Dedifferentiated amniotic fluid mesenchymal stem cell (primary cell): ENCODE measurements at regions not wholly inside any gene's neighbourhood (a gene's known extent, or its start where the extent isn't known, plus 50 kb on each side); places are given as distances from the start of the nearest gene placed in this dataset.

Source experiments
- DNase-seq: peaks from one replicate; pipeline ENCODE4 v3.0.0-alpha.2; 2016; ENCODE audit errors: extremely low spot score

DNA sequence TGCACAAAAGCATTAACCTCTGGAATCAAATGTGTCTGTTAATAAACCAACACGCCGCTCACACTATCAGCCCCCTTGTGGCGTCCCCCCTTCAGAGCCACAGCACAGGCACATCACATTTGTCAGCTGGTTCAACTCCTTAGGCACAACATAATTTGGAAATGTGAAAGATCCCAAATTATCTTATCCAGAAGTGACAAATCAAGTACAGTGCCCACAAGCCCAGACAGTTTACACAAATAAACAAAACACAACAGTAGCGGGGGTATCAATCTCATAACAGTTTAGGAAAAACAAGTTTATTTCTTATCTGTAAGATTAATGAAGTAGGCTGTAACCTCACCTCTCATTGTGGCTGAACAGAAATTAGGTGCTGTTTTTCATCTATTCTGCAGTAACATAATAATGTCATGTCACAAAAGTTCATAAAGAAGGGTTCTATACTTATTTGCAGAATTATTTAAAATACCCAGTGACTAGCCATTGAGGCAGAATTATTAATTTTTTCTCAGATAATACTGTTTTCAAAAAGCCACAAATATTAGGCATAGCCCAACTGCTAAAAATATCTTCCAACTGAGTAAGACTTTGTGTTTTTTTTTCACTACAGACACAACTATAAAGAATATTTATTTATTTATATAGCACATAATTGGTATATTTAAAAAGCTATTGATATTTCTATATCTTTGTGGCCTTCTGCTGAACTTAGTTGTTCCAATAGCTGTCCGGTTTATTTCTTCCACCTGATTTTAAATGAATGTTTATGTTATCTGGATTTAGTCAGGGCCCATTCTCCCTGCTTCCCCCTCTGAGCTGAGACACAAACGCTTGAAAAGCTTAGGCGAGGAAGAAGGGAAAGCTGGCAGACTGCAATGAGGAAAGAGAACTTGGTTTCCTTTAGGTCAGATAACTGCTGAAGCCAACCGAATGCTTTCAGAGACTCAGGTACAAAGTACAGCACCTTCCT, 214.7 kb downstream of the QDPR start:
- no peak for DNase-seq

DNA sequence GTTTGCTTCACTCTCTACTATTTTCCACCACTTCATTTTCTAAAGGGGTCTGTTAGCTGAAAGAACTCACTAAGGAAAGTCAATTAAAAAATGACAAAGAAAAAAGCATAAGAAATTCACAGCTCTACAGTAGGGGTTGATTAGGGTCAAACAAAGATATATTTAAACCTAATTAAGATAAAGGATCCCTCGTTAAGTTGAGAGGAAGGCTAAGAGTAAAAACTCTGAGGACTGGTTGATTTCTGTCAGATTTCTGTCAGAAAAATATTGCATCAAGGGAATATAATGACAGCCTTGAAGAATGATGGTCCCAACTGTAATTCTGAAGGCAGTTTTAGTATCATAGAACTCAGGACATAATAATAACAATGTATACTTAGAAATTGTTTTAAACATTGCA, 218.0 kb downstream of the QDPR start:
- no peak for DNase-seq

DNA sequence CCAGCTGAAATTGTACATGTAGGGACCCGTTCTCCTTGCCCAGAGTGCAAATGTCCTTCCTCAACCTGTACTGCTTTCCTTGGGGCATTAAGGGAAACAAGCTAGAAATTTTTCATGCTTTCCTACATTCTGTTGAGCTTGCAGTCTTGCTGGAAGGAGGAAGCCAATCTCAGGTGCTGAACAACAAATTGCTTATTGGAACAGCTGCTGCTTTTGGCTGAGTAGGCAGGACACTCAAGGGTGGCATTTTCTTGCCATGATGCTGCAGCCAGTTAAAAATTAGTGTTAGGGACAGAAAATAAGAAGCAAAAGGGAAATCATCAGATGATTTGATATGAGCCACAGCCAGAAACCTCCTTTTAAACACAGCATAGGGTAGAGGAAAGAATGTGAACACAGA, 223.7 kb downstream of the QDPR start:
- no peak for DNase-seq

DNA sequence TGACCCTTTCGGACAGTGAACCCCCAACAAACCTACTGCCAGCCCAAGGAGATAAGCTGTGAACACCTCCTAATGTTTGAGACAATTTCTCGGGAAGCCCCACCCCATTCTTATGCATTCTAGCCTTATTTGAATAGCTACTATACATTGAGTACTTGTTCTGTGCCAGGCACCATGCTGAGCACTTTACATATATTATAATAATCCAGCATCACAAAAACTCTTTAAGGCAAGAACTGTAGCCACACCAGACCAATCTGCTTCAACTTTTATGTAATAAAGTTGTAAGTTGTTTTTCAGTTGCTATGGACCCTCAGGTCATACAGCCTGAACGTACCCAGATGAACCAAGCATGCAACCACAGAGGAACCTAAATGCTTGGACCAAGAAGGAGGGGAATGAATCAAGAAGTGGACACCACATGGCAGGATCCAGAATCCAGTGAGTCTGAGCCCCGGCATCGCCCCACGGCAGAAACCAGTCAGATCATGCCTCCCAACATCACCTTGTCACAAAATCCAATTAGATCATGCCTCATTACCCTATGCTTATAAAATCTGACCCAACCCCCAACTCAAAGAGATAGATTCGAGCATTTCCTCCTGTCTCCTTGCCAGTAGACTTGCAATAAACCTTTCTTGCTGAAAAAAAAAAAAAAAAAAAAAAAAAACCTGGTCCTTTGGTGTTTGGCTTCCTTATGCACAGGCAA, 225.0 kb downstream of the QDPR start:
- no peak for DNase-seq

DNA sequence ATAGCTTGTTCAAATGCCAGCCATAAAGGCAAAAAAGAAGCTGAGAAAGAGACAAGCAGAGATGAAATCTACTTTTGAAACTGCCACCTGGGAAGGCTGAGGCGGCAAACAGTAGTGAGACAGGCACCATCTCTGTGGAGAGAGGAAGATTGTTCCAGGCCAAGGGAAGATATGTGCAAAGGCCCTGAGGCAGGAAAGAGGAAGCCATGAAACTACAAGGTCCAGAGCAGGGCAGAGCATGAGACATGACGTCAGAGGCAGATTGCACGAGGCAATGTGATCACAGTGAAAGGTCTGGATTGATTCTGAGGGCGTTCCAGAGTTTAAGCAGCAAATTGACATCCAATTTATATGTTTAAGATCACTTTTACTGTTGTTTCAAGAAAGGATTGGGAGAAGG, 226.1 kb downstream of the QDPR start:
- no peak for DNase-seq

DNA sequence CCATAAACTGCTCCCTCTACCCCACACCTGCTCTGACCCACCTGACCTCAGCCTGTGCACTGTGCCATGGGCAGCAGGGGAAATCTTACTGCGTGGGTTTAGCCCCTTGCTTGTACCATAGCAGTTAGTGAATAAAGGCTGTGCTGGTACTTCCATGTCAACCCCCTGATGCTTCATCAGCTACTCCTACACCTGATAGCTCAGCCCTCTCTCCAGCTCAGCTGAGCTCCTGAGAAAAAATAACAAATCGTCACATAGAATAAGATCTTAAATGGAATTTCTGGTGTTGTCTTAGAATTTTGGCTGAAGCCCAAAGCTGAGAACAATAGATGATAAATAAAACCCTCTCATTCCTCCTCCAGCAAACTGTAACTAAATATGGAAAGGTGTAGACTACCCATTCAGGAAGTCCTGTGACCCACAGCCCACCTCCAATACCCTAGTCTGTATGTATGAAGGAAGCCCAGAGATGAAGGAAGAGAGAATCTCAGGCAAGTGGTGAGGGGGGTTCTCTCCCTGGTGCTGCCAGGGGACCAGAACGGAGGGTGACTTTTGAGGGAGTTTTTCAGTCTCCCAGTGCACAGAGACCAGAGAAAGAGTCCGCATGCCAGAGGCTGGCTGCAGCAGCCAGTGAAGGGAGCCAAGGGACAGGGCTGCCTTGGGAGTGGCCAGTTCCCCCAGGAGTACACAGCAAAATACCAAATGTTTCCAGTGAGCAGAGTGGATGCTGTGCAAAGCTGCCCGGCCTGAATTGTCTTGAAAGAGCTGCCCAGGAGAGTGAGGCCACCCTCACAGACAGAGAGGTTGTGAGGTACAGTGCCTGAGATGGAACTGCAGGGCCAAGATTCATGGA, 227.3 kb downstream of the QDPR start:
- no peak for DNase-seq

DNA sequence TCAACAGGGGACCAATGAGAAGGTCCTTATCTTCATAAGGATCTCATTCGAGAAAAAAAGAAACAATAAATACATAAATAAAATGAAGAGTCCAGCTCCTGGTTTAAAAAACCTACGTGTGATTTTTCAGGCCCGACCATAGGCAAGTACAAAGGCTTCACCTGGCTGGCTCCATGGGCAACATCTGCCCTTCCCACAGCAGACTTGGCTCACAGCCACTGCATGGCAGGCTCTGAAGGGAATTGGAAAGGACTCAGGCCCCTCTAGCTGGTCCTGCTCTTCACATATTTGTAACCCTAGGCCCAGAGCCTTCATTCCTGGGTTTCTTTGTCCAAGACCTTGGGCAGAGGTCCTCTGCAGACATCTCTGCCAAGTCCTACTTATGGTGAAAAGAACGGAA, 228.1 kb downstream of the QDPR start:
- DNase-seq, result no peak

DNA sequence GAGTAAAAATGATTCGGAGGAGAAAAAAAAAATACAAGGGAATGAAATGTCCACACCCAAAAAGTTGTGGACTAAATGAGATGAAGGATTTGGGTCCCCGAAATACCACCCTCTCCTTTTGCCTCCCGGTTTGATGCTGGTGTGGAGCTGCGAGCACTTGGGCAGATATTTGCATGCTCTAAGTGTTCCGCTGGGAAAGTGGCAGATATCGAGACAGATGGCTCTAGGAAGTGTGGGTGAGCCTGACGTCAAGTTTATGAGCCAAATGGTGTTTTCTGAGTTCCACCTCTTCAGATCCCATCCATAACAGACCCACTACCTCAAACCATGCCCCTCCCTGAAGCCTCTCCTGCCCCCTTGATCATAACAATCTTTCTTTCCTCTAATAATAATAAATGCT, 228.6 kb downstream of the QDPR start:
- DNase-seq, result no peak

DNA sequence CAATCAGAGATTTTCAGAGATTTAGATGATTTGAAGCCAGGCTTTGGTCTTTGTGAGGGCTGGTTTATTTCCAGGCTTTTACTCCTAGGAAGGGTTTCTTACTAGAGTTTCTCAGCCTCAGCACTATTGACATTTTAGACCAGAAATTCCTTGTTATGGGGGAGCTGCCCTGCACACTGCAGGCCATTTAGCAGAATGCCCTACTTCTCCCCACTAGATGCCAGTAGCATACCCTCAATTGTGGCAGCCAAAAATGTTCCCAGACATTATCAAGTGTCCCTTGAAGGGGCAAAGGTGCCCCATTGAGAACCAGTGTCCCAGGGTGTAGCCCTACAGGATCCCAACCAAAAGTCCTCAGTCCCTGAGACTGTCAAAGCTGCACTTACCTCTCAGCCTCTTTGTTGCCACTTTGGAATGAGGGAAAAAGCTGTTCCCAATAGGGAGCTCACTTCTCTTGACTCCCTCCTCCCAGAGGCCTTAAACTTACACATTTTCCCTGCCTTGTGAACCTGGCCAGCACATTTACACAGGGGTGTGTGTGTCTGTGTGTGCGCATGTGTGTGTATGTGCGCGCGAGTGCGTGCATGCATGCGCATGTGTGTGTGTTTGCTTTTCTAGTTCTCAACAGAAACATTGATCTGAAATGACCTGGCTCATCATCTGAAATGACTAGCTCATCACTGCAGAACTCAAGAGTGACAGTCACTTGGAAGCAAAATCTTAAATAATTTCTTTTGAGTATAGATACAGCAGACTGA, 231.4 kb downstream of the QDPR start:
- no peak for DNase-seq

DNA sequence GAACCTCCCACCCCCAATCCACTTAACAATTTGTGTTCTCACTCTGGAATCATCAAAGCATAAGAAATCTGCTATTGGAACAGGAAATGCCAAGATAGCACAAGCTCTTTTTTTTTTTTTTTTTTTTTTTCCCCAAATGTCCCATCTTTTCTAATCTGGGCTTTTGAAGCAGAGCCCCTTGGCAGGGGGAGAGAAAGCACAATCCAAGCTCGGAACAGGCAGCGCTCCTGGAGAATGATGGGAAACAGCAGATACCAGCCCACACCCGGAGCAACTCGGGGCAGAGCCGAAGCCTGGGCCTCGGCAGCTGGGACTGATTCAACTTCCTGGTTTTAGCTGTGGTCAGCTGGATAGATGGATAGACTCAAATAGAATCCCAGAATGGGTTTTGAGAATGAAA, 235.1 kb downstream of the QDPR start:
- DNase-seq, result no peak

DNA sequence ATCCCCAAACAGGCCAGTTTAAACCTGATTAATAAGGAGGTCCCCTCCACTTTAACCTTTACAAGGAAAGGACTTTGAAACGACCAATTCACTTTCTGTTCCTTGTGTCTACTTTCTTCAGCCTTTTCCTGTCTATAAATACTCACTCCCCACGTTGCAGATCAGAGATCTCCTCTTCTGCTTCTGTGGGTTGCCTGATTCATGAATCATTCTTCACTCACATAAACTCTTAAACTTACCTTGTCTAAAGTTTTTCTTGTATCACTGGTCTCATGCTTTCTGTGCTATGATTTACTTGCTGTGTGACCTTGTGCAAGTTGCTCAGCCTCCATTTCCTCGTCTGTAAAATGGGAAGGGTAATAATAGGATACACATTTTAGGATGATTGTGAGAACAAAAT, 236.1 kb downstream of the QDPR start:
- DNase-seq, result no peak

DNA sequence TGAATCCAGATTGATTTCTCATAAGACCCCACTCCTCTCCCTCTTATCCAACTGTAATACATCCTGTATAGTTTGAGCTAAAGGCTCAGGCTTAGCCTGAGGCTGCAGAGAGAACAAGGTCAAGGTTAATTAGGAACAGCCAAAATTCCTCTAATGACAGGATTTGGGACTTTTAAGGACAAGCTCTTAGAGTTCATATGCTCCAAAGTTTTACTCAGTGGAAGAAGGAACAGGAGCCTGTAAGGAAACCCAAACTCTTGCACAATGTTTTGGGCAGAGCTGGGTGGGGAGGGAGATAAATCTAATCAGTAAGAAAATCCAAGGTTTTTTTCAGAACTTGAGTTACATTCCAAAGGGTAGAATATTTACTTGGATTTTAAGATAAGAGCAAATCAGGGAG, 238.8 kb downstream of the QDPR start:
- peak; percentile 42 for DNase-seq

DNA sequence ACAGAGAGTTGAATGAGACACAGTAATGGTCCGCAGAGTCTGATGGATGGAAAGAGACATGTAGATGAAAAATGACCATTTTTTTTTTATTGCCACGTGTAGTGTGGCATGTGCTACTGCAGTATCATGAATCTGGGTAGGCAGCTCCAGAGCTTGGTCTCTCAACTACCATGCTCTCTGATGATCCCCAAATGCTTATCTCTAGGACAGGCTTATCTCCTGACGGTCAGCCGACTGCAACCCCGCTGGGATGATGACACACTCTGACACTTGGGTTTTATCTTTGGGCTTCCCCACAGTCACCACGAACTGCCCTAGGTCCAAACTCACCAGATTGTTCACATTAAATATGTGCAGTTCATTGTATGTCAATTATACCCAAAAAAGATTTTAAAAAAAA, 239.7 kb downstream of the QDPR start:
- DNase-seq, result no peak

DNA sequence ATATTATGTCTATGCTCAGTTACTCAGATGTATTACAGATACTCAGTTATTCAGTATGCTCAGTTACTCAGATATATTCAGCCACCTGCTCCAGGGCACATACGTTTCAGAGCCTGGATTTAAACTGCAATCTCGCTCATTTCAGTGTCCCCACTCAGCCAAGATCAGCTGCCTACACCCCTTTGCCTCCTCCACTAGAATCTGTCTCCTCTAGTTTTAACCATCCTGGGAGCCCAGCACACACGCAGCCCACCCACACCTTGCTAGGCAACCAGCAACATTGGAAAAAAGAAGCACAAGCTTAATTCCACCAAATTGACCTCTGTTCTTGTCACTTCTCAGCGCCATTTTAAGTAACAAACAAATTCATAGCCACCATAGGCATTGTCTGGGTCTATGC, 246.2 kb downstream of the QDPR start:
- no peak for DNase-seq

DNA sequence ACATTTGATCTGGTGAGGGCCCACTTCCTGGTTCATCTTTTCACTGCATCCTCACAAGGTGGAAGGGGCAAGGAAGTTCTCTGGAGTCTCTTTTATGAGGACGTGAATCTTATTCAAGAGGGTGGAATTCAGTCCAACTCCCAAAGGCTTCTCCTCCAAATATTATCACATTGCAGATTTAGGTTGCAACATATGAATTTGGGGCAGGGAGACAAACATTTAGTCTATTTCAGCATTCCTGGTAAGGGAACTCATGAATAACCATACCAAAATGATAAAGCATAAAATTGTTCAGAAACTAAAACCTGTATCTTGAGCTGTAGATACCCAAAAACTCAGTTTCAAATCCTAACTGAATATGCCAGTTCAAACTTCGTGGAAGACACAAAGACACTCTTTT, 246.8 kb downstream of the QDPR start:
- DNase-seq, result no peak

DNA sequence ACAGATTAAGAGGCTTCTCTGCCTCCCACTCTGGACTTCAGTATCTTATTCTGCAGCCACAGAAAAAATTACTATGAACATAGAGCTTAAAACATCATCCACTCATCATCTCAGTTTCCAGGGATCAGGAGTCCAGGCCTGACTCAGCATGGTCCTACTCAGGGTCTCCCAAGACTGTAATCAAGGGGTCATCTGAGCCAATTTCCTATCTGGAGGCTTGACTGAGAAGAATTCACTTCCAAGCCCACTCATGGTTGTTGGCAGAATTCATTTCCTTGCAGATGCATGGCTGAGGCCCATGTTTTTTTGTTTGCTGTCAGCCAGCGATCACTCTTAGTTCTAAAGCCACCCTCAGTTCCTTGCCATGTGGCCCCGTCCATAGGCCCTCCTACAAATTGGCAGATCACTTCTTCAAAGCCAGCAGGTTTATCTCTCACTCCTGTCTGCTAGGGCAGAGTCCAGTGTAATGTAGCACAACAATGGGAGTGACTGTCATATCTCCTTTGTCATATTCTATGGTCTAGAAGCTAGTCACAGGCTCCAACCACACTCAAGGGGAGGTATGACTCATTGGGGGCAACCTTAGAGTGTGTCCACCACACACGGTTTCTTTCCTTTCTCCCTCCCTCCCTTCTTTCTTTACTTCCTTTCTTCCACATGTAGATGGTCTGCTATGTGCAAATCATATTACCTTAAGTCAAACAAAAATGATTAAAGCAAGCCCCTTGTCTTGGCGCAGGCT, 251.6 kb downstream of the QDPR start:
- DNase-seq, result no peak

DNA sequence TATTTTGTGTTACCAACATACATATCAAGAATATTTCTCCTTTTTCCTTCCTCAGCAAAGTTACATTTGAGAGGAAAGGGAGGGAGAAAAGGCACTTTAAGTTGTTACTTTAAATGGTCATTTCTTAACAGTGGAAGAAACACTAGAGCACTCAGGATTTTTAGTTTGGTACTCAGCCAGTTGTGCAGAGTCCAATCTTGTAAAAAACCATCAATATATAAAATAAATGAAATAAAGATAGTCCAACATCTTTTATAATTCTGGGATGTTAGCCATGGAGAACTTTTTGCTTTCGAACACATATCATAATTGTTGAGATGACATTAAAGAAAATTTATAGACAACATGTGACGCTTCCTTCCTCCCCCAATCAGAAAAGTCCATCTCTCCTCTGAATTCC, 253.8 kb downstream of the QDPR start:
- DNase-seq, result no peak

DNA sequence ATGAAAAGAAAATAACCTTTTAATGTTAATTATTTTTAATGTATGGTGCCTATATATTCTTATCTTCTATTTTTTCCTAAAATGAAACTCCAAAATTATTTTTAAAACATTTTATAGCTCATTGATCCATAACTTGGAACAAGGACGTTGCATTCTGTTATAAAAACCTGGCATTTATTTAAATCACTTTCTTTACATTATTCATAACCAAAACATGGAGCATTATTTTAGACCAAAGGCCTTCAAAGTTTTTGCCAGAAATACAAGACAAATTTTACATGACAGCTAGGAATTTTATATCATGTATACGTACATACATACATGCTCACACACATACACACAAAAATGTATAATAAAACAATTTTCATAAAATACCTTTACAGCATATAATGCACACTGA, 259.8 kb downstream of the QDPR start:
- DNase-seq, result no peak

DNA sequence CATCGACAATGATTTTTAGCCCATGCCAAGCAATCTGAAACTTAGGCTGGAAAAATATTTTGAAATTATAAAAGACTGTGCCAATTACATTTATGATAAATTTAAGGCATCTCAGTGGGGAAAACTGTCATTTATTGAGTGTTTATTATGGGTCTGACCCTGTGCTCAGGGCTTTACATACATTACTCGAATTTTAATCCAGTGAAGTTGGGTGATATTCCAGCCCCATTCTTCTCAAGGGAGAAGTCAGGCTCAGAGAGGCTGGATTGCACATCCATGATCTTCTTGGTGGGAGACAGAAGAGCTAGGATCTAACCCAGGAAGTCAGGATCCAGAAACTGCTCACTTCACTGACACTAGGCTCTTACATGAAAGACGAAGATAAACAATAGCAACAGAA, 260.8 kb downstream of the QDPR start:
- DNase-seq, result no peak

DNA sequence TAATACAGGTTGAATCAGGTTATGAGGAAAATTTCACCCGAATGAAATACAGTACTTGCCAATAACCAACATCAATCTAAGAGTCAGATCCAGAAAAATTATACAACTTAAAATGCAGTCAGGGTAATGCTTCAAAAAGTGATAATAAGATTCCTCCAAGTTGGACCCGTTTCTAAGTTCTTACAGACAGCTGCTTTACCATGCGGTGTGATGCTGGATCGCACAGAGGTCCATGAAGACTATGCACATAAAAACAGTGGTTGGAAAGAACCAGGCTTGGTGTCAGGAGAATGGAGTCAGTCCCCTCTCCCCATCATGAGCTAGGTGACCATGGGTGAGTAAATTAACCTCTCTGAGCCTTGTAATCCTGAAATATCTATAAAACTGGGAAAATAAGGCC, 261.3 kb downstream of the QDPR start:
- no peak for DNase-seq

DNA sequence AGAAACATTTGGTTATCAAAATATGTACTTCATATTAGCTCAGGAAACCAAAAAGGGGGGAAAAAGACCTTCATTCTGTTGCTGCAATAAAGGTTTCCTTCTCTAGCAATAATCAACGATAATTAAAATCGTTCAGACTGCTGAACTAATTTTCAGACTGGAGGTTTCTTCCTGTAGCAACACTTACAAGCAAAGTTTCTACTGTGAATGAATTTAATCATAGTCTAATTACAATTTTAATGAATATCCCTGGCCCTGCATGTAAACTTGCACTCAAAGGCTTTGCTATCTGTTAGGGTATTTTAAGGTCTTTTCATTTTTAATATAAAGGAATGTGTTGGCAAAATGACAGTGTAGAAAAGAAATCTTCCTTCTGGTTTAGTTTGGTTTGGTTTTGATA, 265.2 kb downstream of the QDPR start:
- no peak for DNase-seq
